HG02763 (cell line): ENCODE measurements at regions not wholly inside any gene's neighbourhood (a gene's known extent, or its start where the extent isn't known, plus 50 kb on each side); places are given as distances from the start of the nearest gene placed in this dataset.

ENCODE experiments used
- ATAC-seq: cut with Tn5 transposase; IDR thresholded peaks from one replicate; pipeline ENCODE4 v1.9.1; 2021; ENCODE audit warnings: mild to moderate bottlenecking, moderate library complexity; ENCODE audit not compliant: unreplicated experiment

- ATAC-seq, result no peak
Measured at GRCh38 chr5:125560476-125561225, 814.2 kb upstream of the ZNF608 start.

- ATAC-seq, result no peak
Measured at GRCh38 chr5:125564317-125564975, 818.0 kb upstream of the ZNF608 start.

GRCh38 chr5:125574491-125575044 lies 828.1 kb upstream of the ZNF608 start:
- no peak for ATAC-seq

GRCh38 chr5:125575171-125575890 lies 828.9 kb upstream of the ZNF608 start:
- ATAC-seq, result no peak

- ATAC-seq, result no peak
Measured at GRCh38 chr5:125575891-125576505, 829.6 kb upstream of the ZNF608 start.

- no peak for ATAC-seq
Measured at GRCh38 chr5:125576822-125577221, 830.4 kb upstream of the ZNF608 start.

- ATAC-seq, result no peak
Measured at GRCh38 chr5:125578551-125578950, 832.1 kb upstream of the ZNF608 start.

GRCh38 chr5:125579182-125579581 lies 832.7 kb upstream of the ZNF608 start:
- no peak for ATAC-seq

GRCh38 chr5:125581311-125581710 lies 834.9 kb upstream of the ZNF608 start:
- no peak for ATAC-seq

- ATAC-seq, result no peak
Measured at GRCh38 chr5:125582352-125582751, 835.9 kb upstream of the ZNF608 start.

- no peak for ATAC-seq
Measured at GRCh38 chr5:125583321-125584139, 837.1 kb upstream of the ZNF608 start.

GRCh38 chr5:125584140-125584520 lies 837.7 kb upstream of the ZNF608 start:
- ATAC-seq, result no peak

GRCh38 chr5:125587631-125588030 lies 835.6 kb upstream of the GRAMD2B start:
- ATAC-seq, result no peak

- no peak for ATAC-seq
Measured at GRCh38 chr5:125592856-125593255, 830.4 kb upstream of the GRAMD2B start.

- ATAC-seq, result no peak
Measured at GRCh38 chr5:125595095-125595494, 828.1 kb upstream of the GRAMD2B start.

- ATAC-seq, result no peak
Measured at GRCh38 chr5:125595845-125596244, 827.4 kb upstream of the GRAMD2B start.

- ATAC-seq, result no peak
Measured at GRCh38 chr5:125597338-125597737, 825.9 kb upstream of the GRAMD2B start.

GRCh38 chr5:125600559-125600958 lies 822.6 kb upstream of the GRAMD2B start:
- no peak for ATAC-seq

- no peak for ATAC-seq
Measured at GRCh38 chr5:125602184-125602583, 821.0 kb upstream of the GRAMD2B start.

- no peak for ATAC-seq
Measured at GRCh38 chr5:125603321-125603720, 819.9 kb upstream of the GRAMD2B start.
